Cardiac septum (tissue), 1 donor: ENCODE measurements at regions not wholly inside any gene's neighbourhood (a gene's known extent, or its start where the extent isn't known, plus 50 kb on each side); places are given as distances from the start of the nearest gene placed in this dataset.

Experiments used
- DNase-seq: peaks from one replicate; pipeline ENCODE4 v3.0.0-alpha.2; 2020; ENCODE audit warnings: low spot score
- intact Hi-C: fragments of 100-400 bp; cut with DNase I; formaldehyde crosslinking; loops from one replicate; pipeline ENCODE4 v1.14.0; 2022
- donor health status: DM: no; HTN: no; CAD: no.

GRCh38 chr1:88104886-88105285 is 579.2 kb upstream of the PKN2 start:
- intact Hi-C loops: no loop called here
- DNase-seq: no peak

- no peak for DNase-seq
- intact Hi-C loops: no loop called here
These were observed 572.3 kb upstream of the PKN2 start for GRCh38 chr1:88111816-88112215.

- intact Hi-C loops: no loop called here
- DNase-seq: no peak
These were observed 566.5 kb upstream of the PKN2 start for GRCh38 chr1:88117597-88117996.

GRCh38 chr1:88118176-88118845 is 565.8 kb upstream of the PKN2 start:
- no peak for DNase-seq
- intact Hi-C loops: no loop called here

- no peak for DNase-seq
- intact Hi-C loops: no loop called here
These were observed 559.5 kb upstream of the PKN2 start for GRCh38 chr1:88124614-88125013.

GRCh38 chr1:88126467-88126866 is 557.6 kb upstream of the PKN2 start:
- DNase-seq: no peak
- intact Hi-C loops: no loop called here

- intact Hi-C loops: no loop called here
- no peak for DNase-seq
These were observed 550.1 kb upstream of the PKN2 start for GRCh38 chr1:88133991-88134390.

- DNase-seq: no peak
- intact Hi-C loops: no loop called here
These were observed 548.8 kb upstream of the PKN2 start for GRCh38 chr1:88134983-88135921.

- intact Hi-C loops: no loop called here
- DNase-seq: no peak
These were observed 544.4 kb upstream of the PKN2 start for GRCh38 chr1:88139633-88140032.

- no peak for DNase-seq
These were observed 543.7 kb upstream of the PKN2 start for GRCh38 chr1:88140325-88140724.

GRCh38 chr1:88141499-88142074 is 542.5 kb upstream of the PKN2 start:
- intact Hi-C loops: no loop called here

More at GRCh38 chr1:88140325-88140724, 543.7 kb upstream of the PKN2 start:
- intact Hi-C loops: no loop called here

GRCh38 chr1:88145752-88146151 is 538.3 kb upstream of the PKN2 start:
- intact Hi-C loops: no loop called here
- DNase-seq: no peak

More at GRCh38 chr1:88141499-88142074, 542.5 kb upstream of the PKN2 start:
- DNase-seq: no peak

GRCh38 chr1:88149686-88150085 is 534.4 kb upstream of the PKN2 start:
- intact Hi-C loops: no loop called here
- DNase-seq: no peak

GRCh38 chr1:88150330-88150729 is 533.7 kb upstream of the PKN2 start:
- intact Hi-C loops: no loop called here
- no peak for DNase-seq

- intact Hi-C loops: no loop called here
- no peak for DNase-seq
These were observed 520.9 kb upstream of the PKN2 start for GRCh38 chr1:88163187-88163586.

- intact Hi-C loops: no loop called here
- no peak for DNase-seq
These were observed 515.9 kb upstream of the PKN2 start for GRCh38 chr1:88168126-88168525.

- no peak for DNase-seq
- intact Hi-C loops: no loop called here
These were observed 514.9 kb upstream of the PKN2 start for GRCh38 chr1:88169139-88169538.

GRCh38 chr1:88169939-88170338 is 514.1 kb upstream of the PKN2 start:
- intact Hi-C loops: no loop called here
- DNase-seq: no peak

- intact Hi-C loops: no loop called here
- no peak for DNase-seq
These were observed 508.9 kb upstream of the PKN2 start for GRCh38 chr1:88175120-88175630.

- no peak for DNase-seq
- intact Hi-C loops: no loop called here
These were observed 508.3 kb upstream of the PKN2 start for GRCh38 chr1:88175631-88176226.
